Astrocyte (in vitro differentiated cells and primary cell): ENCODE measurements at regions not wholly inside any gene's neighbourhood (a gene's known extent, or its start where the extent isn't known, plus 50 kb on each side); places are given as distances from the start of the nearest gene placed in this dataset.

Experiments used
- DNase-seq: peaks from one replicate; pipeline ENCODE4 v3.0.0-alpha.2; 2010; ENCODE audit warnings: low read depth
- FAIRE-seq: peaks from 2 replicates; lab custom pipeline; 2011; peaks lifted over from hg19 to GRCh38; lab: Jason Lieb, UNC
- H2AFZ ChIP-seq: 2 replicates; pipeline ENCODE4 v1.6.0; 2012; ENCODE audit warnings: low read depth, low read length, inconsistent platforms
- H3K27ac ChIP-seq: 2 replicates; pipeline ENCODE4 v1.5.1; 2011; ENCODE audit warnings: low read depth, low read length, inconsistent platforms
- H3K27me3 ChIP-seq: 2 replicates; pipeline ENCODE4 v1.6.0; 2011; ENCODE audit warnings: low read length, inconsistent platforms; ENCODE audit not compliant: insufficient read depth
- H3K36me3 ChIP-seq: 2 replicates; pipeline ENCODE4 v1.5.1; 2011; ENCODE audit warnings: low read length, inconsistent platforms; ENCODE audit not compliant: insufficient read depth
- H3K4me1 ChIP-seq: 2 replicates; pipeline ENCODE4 v1.5.1; 2011; ENCODE audit warnings: low read length, inconsistent platforms; ENCODE audit not compliant: insufficient read depth
- H3K4me2 ChIP-seq: 2 replicates; pipeline ENCODE4 v1.6.0; 2012; ENCODE audit warnings: low read length, inconsistent platforms
- H3K4me3 ChIP-seq: 2 replicates; pipeline ENCODE4 v1.5.1; 2011; ENCODE audit warnings: low read depth, mild to moderate bottlenecking, low read length, inconsistent platforms; ENCODE audit not compliant: insufficient read depth
- H3K79me2 ChIP-seq: 2 replicates; pipeline ENCODE4 v1.6.0; 2012; ENCODE audit warnings: mild to moderate bottlenecking, low read length, inconsistent platforms; ENCODE audit not compliant: insufficient read depth
- H3K9ac ChIP-seq: 2 replicates; pipeline ENCODE4 v1.6.0; 2012; ENCODE audit warnings: mild to moderate bottlenecking, low read length, inconsistent platforms
- H3K9me3 ChIP-seq: 2 replicates; pipeline ENCODE4 v1.5.1; 2012; ENCODE audit warnings: low read depth, mild to moderate bottlenecking, low read length, inconsistent platforms; ENCODE audit not compliant: insufficient read depth
- H4K20me1 ChIP-seq: 2 replicates; pipeline ENCODE4 v1.6.0; 2012; ENCODE audit warnings: low read length, inconsistent platforms; ENCODE audit not compliant: insufficient read depth
- H3K27ac Mint-ChIP-seq: one replicate; pipeline ENCODE4 v1.8.0; 2021; ENCODE audit warnings: mild to moderate bottlenecking, mixed read lengths; ENCODE audit not compliant: unreplicated experiment
- H3K27me3 Mint-ChIP-seq: one replicate; pipeline ENCODE4 v1.8.0; 2021; ENCODE audit warnings: low read depth, mixed read lengths; ENCODE audit not compliant: unreplicated experiment
- H3K36me3 Mint-ChIP-seq: one replicate; pipeline ENCODE4 v1.8.0; 2021; ENCODE audit warnings: low read depth, mixed read lengths; ENCODE audit not compliant: unreplicated experiment
- H3K4me1 Mint-ChIP-seq: one replicate; pipeline ENCODE4 v1.8.0; 2021; ENCODE audit warnings: low read depth, mixed read lengths; ENCODE audit not compliant: unreplicated experiment
- H3K4me3 Mint-ChIP-seq: one replicate; pipeline ENCODE4 v1.8.0; 2021; ENCODE audit warnings: mild to moderate bottlenecking, moderate library complexity, mixed read lengths; ENCODE audit not compliant: unreplicated experiment
- H3K9me3 Mint-ChIP-seq: one replicate; pipeline ENCODE4 v1.8.0; 2021; ENCODE audit warnings: mild to moderate bottlenecking, mixed read lengths; ENCODE audit not compliant: unreplicated experiment
- CTCF ChIP-seq: IDR thresholded peaks from 2 replicates; pipeline ENCODE4 v1.5.1; 2011; ENCODE audit warnings: low read depth, mild to moderate bottlenecking, inconsistent platforms, low read length, moderate library complexity; ENCODE audit not compliant: insufficient read depth
- EZH2 ChIP-seq: IDR thresholded peaks from 2 replicates; pipeline ENCODE4 v1.6.1; 2012; ENCODE audit warnings: mild to moderate bottlenecking, low read length, inconsistent platforms; ENCODE audit not compliant: insufficient read depth

GRCh38 chr2:105617631-105618350 is 126.9 kb upstream of the NCK2 start:
- Histone ChIP-seq H3K36me3 (no peaks in the 10 kb centered on the region), H3K4me2 (no peak overlapping the region), H3K4me1 (no peaks in the 10 kb centered on the region), H3K9ac (no peak overlapping the region), H3K27ac (no peak overlapping the region), H3K79me2 (no peaks in the 10 kb centered on the region), H4K20me1 (no peaks in the 10 kb centered on the region), H3K9me3 (no peaks in the 10 kb centered on the region), H3K4me3 (no peak overlapping the region), H2AFZ (no peak overlapping the region), H3K27me3 (peaks cover 7% of the 10 kb centered on the region)
- H3K27me3 Mint-ChIP-seq: peaks cover 26% of the 10 kb centered on the region
- DNase-seq (no peak), FAIRE-seq (no peak)
- peak overlapping the region; percentile 28 for H3K27ac Mint-ChIP-seq
- TF ChIP-seq CTCF: no peak
- TF ChIP-seq EZH2: no peak
- H3K4me1 Mint-ChIP-seq: peaks cover 2% of the 10 kb centered on the region
- H3K9me3 Mint-ChIP-seq: peaks cover 4% of the 10 kb centered on the region
- no peaks in the 10 kb centered on the region for H3K36me3 Mint-ChIP-seq
- H3K4me3 Mint-ChIP-seq: no peak overlapping the region

- H2AFZ ChIP-seq: no peak overlapping the region
- Mint-ChIP-seq H3K27ac (no peak overlapping the region), H3K27me3 (peaks cover 17% of the 10 kb centered on the region), H3K9me3 (no peaks in the 10 kb centered on the region), H3K4me1 (peaks cover 14% of the 10 kb centered on the region), H3K36me3 (no peaks in the 10 kb centered on the region), H3K4me3 (no peak overlapping the region)
- H3K9ac ChIP-seq: no peak overlapping the region
- DNase-seq (no peak), FAIRE-seq (no peak)
- no peaks in the 10 kb centered on the region for H4K20me1 ChIP-seq
- H3K36me3 ChIP-seq: no peaks in the 10 kb centered on the region
- no peak for TF ChIP-seq EZH2
- TF ChIP-seq CTCF: no peak
- H3K79me2 ChIP-seq: no peaks in the 10 kb centered on the region
- no peak overlapping the region for H3K27ac ChIP-seq
- H3K27me3 ChIP-seq: peaks cover 5% of the 10 kb centered on the region
- H3K4me3 ChIP-seq: no peak overlapping the region
- no peaks in the 10 kb centered on the region for H3K4me1 ChIP-seq
- H3K9me3 ChIP-seq: no peaks in the 10 kb centered on the region
- no peak overlapping the region for H3K4me2 ChIP-seq
These were observed 129.4 kb upstream of the NCK2 start for GRCh38 chr2:105615305-105615704.

- DNase-seq: no peak
These were observed 132.8 kb upstream of the NCK2 start for GRCh38 chr2:105611811-105612424.

More at GRCh38 chr2:105611811-105612424, 132.8 kb upstream of the NCK2 start:
- Mint-ChIP-seq H3K9me3 (no peaks in the 10 kb centered on the region), H3K36me3 (no peaks in the 10 kb centered on the region), H3K27ac (no peak overlapping the region), H3K27me3 (peaks cover 6% of the 10 kb centered on the region), H3K4me3 (no peak overlapping the region), H3K4me1 (peaks cover 14% of the 10 kb centered on the region)
- no peaks in the 10 kb centered on the region for H3K4me1 ChIP-seq
- no peak overlapping the region for H3K4me3 ChIP-seq
- H2AFZ ChIP-seq: no peak overlapping the region
- no peaks in the 10 kb centered on the region for H3K27me3 ChIP-seq
- H3K9ac ChIP-seq: no peak overlapping the region
- no peaks in the 10 kb centered on the region for H3K9me3 ChIP-seq
- no peaks in the 10 kb centered on the region for H3K79me2 ChIP-seq
- H3K36me3 ChIP-seq: no peaks in the 10 kb centered on the region
- no peaks in the 10 kb centered on the region for H4K20me1 ChIP-seq
- no peak overlapping the region for H3K27ac ChIP-seq
- TF ChIP-seq EZH2 (no peak), CTCF (no peak)
- no peak for FAIRE-seq
- H3K4me2 ChIP-seq: no peak overlapping the region
